ENCODE measurements at regions not wholly inside any gene's neighbourhood (a gene's known extent, or its start where the extent isn't known, plus 50 kb on each side); places are given as distances from the start of the nearest gene placed in this dataset.

DNA sequence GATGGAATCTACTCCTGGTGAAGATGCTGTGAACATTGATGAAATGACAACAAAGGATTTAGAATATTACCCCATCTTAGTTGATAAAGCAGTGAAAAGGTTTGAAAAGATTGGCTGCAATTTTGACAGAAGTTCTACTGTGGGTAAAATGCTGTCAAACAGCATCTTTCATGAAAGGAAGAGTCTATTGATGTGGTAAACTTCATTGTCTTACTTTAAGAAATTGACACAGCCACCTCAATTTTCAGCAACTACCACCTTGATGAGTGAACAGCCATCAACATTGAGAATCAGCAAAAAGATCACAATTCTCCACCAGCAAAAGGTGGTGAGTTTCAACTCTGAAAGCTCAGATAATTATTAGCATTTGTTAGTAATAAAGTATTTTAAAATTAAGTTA, 310.3 kb upstream of the RBMS1 start:
- TF ChIP-seq CTCF (IDR thresholded peaks at IDR 0.05) (no peak), RFX5 (IDR thresholded peaks at IDR 0.05; ENCODE audit: low read length) (no peak), TAF1 (IDR thresholded peaks at IDR 0.05; ENCODE audit: borderline replicate concordance, low read depth, low read length) (no peak), MXI1 (IDR thresholded peaks at IDR 0.05; ENCODE audit: low read depth, low read length) (no peak), POLR2AphosphoS5 (IDR thresholded peaks at IDR 0.05; ENCODE audit: low read depth, low read length) (no peak)
- TF ChIP-seq, protein P1, sequence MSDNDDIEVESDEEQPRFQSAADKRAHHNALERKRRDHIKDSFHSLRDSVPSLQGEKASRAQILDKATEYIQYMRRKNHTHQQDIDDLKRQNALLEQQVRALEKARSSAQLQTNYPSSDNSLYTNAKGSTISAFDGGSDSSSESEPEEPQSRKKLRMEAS (IDR thresholded peaks at IDR 0.05; ENCODE audit: low read depth) = no peak

All from SK-N-SH (cell line).